ENCODE measurements at regions not wholly inside any gene's neighbourhood (a gene's known extent, or its start where the extent isn't known, plus 50 kb on each side); places are given as distances from the start of the nearest gene placed in this dataset.

DNA sequence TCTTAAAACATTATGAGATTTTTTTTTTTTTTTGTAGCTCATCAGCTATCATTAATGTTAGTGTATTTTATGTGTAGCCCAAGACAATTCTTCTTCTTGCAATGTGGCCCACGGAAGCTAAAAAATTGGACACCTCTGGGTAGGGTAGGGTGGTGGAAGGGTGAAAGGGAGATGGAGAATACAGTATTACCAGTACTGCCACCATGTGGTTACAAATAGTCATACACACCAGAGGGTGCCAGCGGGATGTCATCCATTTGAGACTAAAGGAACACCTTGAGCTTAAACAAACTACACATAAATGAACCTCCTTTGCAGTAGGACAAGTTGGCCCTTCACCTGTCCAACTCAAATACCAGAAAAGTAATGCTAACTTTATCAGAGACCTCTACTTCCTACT is 601.9 kb downstream of the HTR1B start:
- TF ChIP-seq, protein P1, sequence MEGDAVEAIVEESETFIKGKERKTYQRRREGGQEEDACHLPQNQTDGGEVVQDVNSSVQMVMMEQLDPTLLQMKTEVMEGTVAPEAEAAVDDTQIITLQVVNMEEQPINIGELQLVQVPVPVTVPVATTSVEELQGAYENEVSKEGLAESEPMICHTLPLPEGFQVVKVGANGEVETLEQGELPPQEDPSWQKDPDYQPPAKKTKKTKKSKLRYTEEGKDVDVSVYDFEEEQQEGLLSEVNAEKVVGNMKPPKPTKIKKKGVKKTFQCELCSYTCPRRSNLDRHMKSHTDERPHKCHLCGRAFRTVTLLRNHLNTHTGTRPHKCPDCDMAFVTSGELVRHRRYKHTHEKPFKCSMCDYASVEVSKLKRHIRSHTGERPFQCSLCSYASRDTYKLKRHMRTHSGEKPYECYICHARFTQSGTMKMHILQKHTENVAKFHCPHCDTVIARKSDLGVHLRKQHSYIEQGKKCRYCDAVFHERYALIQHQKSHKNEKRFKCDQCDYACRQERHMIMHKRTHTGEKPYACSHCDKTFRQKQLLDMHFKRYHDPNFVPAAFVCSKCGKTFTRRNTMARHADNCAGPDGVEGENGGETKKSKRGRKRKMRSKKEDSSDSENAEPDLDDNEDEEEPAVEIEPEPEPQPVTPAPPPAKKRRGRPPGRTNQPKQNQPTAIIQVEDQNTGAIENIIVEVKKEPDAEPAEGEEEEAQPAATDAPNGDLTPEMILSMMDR (IDR thresholded peaks at IDR 0.05; ENCODE audit: insufficient read depth, low read length) = no peak
- TF ChIP-seq, protein P2, sequence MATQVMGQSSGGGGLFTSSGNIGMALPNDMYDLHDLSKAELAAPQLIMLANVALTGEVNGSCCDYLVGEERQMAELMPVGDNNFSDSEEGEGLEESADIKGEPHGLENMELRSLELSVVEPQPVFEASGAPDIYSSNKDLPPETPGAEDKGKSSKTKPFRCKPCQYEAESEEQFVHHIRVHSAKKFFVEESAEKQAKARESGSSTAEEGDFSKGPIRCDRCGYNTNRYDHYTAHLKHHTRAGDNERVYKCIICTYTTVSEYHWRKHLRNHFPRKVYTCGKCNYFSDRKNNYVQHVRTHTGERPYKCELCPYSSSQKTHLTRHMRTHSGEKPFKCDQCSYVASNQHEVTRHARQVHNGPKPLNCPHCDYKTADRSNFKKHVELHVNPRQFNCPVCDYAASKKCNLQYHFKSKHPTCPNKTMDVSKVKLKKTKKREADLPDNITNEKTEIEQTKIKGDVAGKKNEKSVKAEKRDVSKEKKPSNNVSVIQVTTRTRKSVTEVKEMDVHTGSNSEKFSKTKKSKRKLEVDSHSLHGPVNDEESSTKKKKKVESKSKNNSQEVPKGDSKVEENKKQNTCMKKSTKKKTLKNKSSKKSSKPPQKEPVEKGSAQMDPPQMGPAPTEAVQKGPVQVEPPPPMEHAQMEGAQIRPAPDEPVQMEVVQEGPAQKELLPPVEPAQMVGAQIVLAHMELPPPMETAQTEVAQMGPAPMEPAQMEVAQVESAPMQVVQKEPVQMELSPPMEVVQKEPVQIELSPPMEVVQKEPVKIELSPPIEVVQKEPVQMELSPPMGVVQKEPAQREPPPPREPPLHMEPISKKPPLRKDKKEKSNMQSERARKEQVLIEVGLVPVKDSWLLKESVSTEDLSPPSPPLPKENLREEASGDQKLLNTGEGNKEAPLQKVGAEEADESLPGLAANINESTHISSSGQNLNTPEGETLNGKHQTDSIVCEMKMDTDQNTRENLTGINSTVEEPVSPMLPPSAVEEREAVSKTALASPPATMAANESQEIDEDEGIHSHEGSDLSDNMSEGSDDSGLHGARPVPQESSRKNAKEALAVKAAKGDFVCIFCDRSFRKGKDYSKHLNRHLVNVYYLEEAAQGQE (IDR thresholded peaks at IDR 0.05; ENCODE audit: insufficient replicate concordance, low read depth) = no peak

Data from HL-60 (cell line).